B cell (primary cell): ENCODE measurements at regions not wholly inside any gene's neighbourhood (a gene's known extent, or its start where the extent isn't known, plus 50 kb on each side); places are given as distances from the start of the nearest gene placed in this dataset.

Experiments
- ATAC-seq: fragments of 200-7000 bp; cut with Tn5 transposase; one replicate; pipeline ENCODE4 v1.10.0; 2021; ENCODE audit warnings: low read depth, mild to moderate bottlenecking, moderate number of reproducible peaks, moderate library complexity
- CTCF ChIA-PET: fragments of 350-600 bp; sonication (Branson Sonifier 250); formaldehyde crosslinking; loops from one replicate; lab custom pipeline; 2021; ENCODE audit warnings: antibody characterized with exemption, inconsistent platforms; lab: Charles Lee
- POLR2A ChIA-PET: fragments of 350-600 bp; sonication (Branson Sonifier 250); formaldehyde crosslinking; loops from one replicate; lab custom pipeline; 2021; ENCODE audit warnings: antibody characterized with exemption; lab: Charles Lee
- DNase-seq: peaks from one replicate; pipeline ENCODE4 v3.0.0; 2013
- H2AFZ ChIP-seq: 2 replicates; pipeline ENCODE4 v1.6.1; 2012; ENCODE audit warnings: mild to moderate bottlenecking, low read depth, low read length; ENCODE audit not compliant: insufficient read depth, poor library complexity, severe bottlenecking
- H3K27ac ChIP-seq, 2 donors: 1 replicate in 1 of 2; 2 replicates in 1 of 2; pipeline ENCODE4 v1.5.1; 2012 to 2013; ENCODE audit warnings: low read length in 2 of 2, mild to moderate bottlenecking in 2 of 2, moderate library complexity in 1 of 2
- H3K27me3 ChIP-seq, 4 experiments: fragments of 200-600 bp in 1 of 4; sonication (generic) in 1 of 4; replicated peaks in 1 of 4; 1 replicate in 2 of 4; 2 replicates in 2 of 4; pipeline versions ENCODE4 v1.6.1 to v1.7.0; 2013 to 2016; ENCODE audit warnings: low read length in 3 of 4, mild to moderate bottlenecking in 2 of 4, mixed read lengths in 1 of 4, moderate library complexity in 1 of 4; ENCODE audit not compliant: insufficient read depth in 4 of 4, control insufficient read depth in 3 of 4; ENCODE audit errors: control extremely low read depth in 1 of 4
- H3K36me3 ChIP-seq, 2 experiments: replicated peaks in 1 of 2; 1 replicate in 1 of 2; 2 replicates in 1 of 2; pipeline versions ENCODE4 v1.6.1 to v1.7.1; 2013; ENCODE audit warnings: low read length in 1 of 2; ENCODE audit not compliant: insufficient read depth in 2 of 2, control insufficient read depth in 1 of 2; ENCODE audit errors: control extremely low read depth in 1 of 2, extremely low read depth in 1 of 2
- H3K4me1 ChIP-seq, 2 donors: fragments of 200-600 bp in 1 of 2; sonication (generic) in 1 of 2; 1 replicate in 1 of 2; 2 replicates in 1 of 2; pipeline versions ENCODE4 v1.5.1 to v1.6.1; 2013 to 2017; ENCODE audit warnings: low read length in 2 of 2; ENCODE audit not compliant: control insufficient read depth in 2 of 2, insufficient read depth in 2 of 2
- H3K4me2 ChIP-seq: replicated peaks from 2 replicates; pipeline ENCODE3; 2012; ENCODE audit warnings: mild to moderate bottlenecking, low read depth, low read length; ENCODE audit not compliant: poor library complexity, severe bottlenecking
- H3K4me3 ChIP-seq, 5 experiments: fragments of 200-600 bp in 1 of 5; sonication (generic) in 1 of 5; 1 replicate in 3 of 5; 2 replicates in 2 of 5; pipeline versions ENCODE4 v1.5.1 to v1.7.0; 2011 to 2016; ENCODE audit warnings: low read length in 4 of 5, mild to moderate bottlenecking in 4 of 5, low read depth in 2 of 5, control low read depth in 1 of 5, moderate library complexity in 1 of 5; ENCODE audit not compliant: insufficient read depth in 1 of 5; ENCODE audit errors: control extremely low read depth in 1 of 5, extremely low read depth in 1 of 5
- H3K79me2 ChIP-seq: fragments of 200-600 bp; sonication (generic); one replicate; pipeline ENCODE4 v1.6.0; 2016; ENCODE audit warnings: low read length; ENCODE audit not compliant: control insufficient read depth, insufficient read depth
- H3K9ac ChIP-seq: fragments of 200-600 bp; sonication (generic); 2 replicates; pipeline ENCODE4 v1.6.1; 2017; ENCODE audit warnings: mild to moderate bottlenecking, low read length, moderate library complexity
- H3K9me3 ChIP-seq, 3 donors: one replicate each; pipeline versions ENCODE4 v1.6.1 to v1.7.1; 2013; ENCODE audit warnings: low read length in 2 of 3; ENCODE audit not compliant: control insufficient read depth in 2 of 3, insufficient read depth in 1 of 3; ENCODE audit errors: control extremely low read depth in 1 of 3
- H4K20me1 ChIP-seq: 2 replicates; pipeline ENCODE4 v1.6.0; 2012; ENCODE audit warnings: mild to moderate bottlenecking, low read length; ENCODE audit not compliant: insufficient read depth, control insufficient read depth, poor library complexity, severe bottlenecking
- H3K27ac Mint-ChIP-seq: one replicate; pipeline ENCODE4 v1.8.0; 2021; ENCODE audit warnings: mixed read lengths
- H3K27me3 Mint-ChIP-seq: one replicate; pipeline ENCODE4 v1.8.0; 2021; ENCODE audit warnings: mixed read lengths
- H3K4me1 Mint-ChIP-seq: one replicate; pipeline ENCODE4 v1.8.0; 2021; ENCODE audit warnings: mixed read lengths
- H3K4me3 Mint-ChIP-seq: one replicate; pipeline ENCODE4 v1.8.0; 2021; ENCODE audit warnings: mixed read lengths
- H3K9me3 Mint-ChIP-seq: one replicate; pipeline ENCODE4 v1.8.0; 2022; ENCODE audit warnings: mixed read lengths; ENCODE audit not compliant: insufficient read depth
- CTCF ChIP-seq: fragments of 200-600 bp; IDR thresholded peaks from one replicate; pipeline ENCODE4 v1.8.0; 2022; ENCODE audit warnings: antibody characterized with exemption, mild to moderate bottlenecking
- EZH2 ChIP-seq: IDR thresholded peaks from 2 replicates; pipeline ENCODE4 v1.6.1; 2012; ENCODE audit warnings: borderline replicate concordance, low read depth, mild to moderate bottlenecking, moderate library complexity, low read length; ENCODE audit not compliant: insufficient read depth, poor library complexity, severe bottlenecking
- WGBS: methylation state at CpG from one replicate; pipeline ENCODE4 v1.1.5; 2013; ENCODE audit warnings: missing lambda C conversion rate; ENCODE audit not compliant: insufficient coverage; 5-methylcytosine and 5-hydroxymethylcytosine counted together
- intact Hi-C: fragments of 100-400 bp; cut with micrococcal nuclease; formaldehyde crosslinking; loops from one replicate; pipeline ENCODE4 v1.10.0; 2022

GRCh38 chr13:88601949-88602348 is 930.8 kb downstream of the SLITRK5 start:
- 76% methylated on average over 2 of the region's 2 CpGs for WGBS
- no peak overlapping the region for H3K4me2 ChIP-seq

More at GRCh38 chr13:88601949-88602348, 930.8 kb downstream of the SLITRK5 start:
- Mint-ChIP-seq H3K9me3 (no peaks in the 10 kb centered on the region), H3K27ac (no peak overlapping the region), H3K4me3 (no peak overlapping the region), H3K27me3 (no peaks in the 10 kb centered on the region), H3K4me1 (no peaks in the 10 kb centered on the region)
- no peak overlapping the region for H3K9ac ChIP-seq
- CTCF ChIA-PET, result interaction anchor here (0.6 kb wide), 1 partner anchor 1782 kb away, joined by 3 read pairs; no protein-coding TSS in a partner anchor
- H3K9me3 ChIP-seq, result no peaks in the 10 kb centered on the region
- no peak overlapping the region for H3K4me3 ChIP-seq
- no peaks in the 10 kb centered on the region for H3K79me2 ChIP-seq
- H3K27ac ChIP-seq, result no peak overlapping the region
- no peak overlapping the region for H2AFZ ChIP-seq
- TF ChIP-seq CTCF (no peak), EZH2 (no peak)
- no peaks in the 10 kb centered on the region for H4K20me1 ChIP-seq
- H3K4me1 ChIP-seq, result no peaks in the 10 kb centered on the region
- ATAC-seq (no peak), DNase-seq (no peak)
- POLR2A ChIA-PET, result no interaction called here
- H3K27me3 ChIP-seq, result no peaks in the 10 kb centered on the region
- no peaks in the 10 kb centered on the region for H3K36me3 ChIP-seq
- intact Hi-C loops, result no loop called here
